OCI-LY3 (cell line): ENCODE measurements at regions not wholly inside any gene's neighbourhood (a gene's known extent, or its start where the extent isn't known, plus 50 kb on each side); places are given as distances from the start of the nearest gene placed in this dataset.

Experiments
- H2AFZ ChIP-seq: fragments of 200-600, 300-600 bp; shearing (Covaris generic); 2 replicates; pipeline ENCODE4 v1.6.0; 2014; ENCODE audit warnings: antibody characterized with exemption, low read depth, low read length
- H3K27ac ChIP-seq: fragments of 200-600, 300-600 bp; sonication (generic); 2 replicates; pipeline ENCODE4 v1.5.1; 2014; ENCODE audit warnings: mild to moderate bottlenecking, low read length, moderate library complexity, mixed read lengths
- H3K27me3 ChIP-seq: fragments of 200-600, 300-600 bp; sonication (generic); 2 replicates; pipeline ENCODE4 v1.6.1; 2014; ENCODE audit warnings: low read depth, low read length, mixed read lengths
- H3K36me3 ChIP-seq: fragments of 200-600, 300-600 bp; sonication (generic); replicated peaks from 2 replicates; pipeline ENCODE3; 2014; ENCODE audit warnings: low read depth, low read length, mixed read lengths
- H3K4me1 ChIP-seq: fragments of 300-600, 200-600 bp; sonication (generic); 2 replicates; pipeline ENCODE4 v1.6.1; 2014; ENCODE audit warnings: low read length, mixed read lengths
- H3K4me2 ChIP-seq: fragments of 200-600, 300-600 bp; sonication (generic); 2 replicates; pipeline ENCODE4 v1.6.1; 2014; ENCODE audit warnings: low read length, mixed read lengths
- H3K4me3 ChIP-seq: fragments of 300-600, 200-600 bp; sonication (generic); 2 replicates; pipeline ENCODE4 v1.5.1; 2014; ENCODE audit warnings: antibody characterized with exemption, mild to moderate bottlenecking, low read length, moderate library complexity
- H3K79me2 ChIP-seq: fragments of 300-600, 200-600 bp; shearing (Covaris generic); 2 replicates; pipeline ENCODE4 v1.6.1; 2014; ENCODE audit warnings: mild to moderate bottlenecking, low read length, mixed read lengths
- H3K9ac ChIP-seq: fragments of 300-600, 200-600 bp; shearing (Covaris generic); 2 replicates; pipeline ENCODE4 v1.6.0; 2014; ENCODE audit warnings: mild to moderate bottlenecking, low read length, moderate library complexity
- H3K9me3 ChIP-seq: fragments of 200-600, 300-600 bp; shearing (Covaris generic); 2 replicates; pipeline ENCODE4 v1.6.1; 2014; ENCODE audit warnings: low read length, mixed read lengths; ENCODE audit not compliant: insufficient read depth
- H4K20me1 ChIP-seq: fragments of 200-600, 300-600 bp; sonication (generic); 2 replicates; pipeline ENCODE4 v1.6.1; 2016; ENCODE audit warnings: low read length, mixed read lengths; ENCODE audit not compliant: insufficient read depth
- CTCF ChIP-seq: fragments of 200-600, 300-600 bp; sonication (generic); IDR thresholded peaks from 2 replicates; pipeline ENCODE4 v1.5.1; 2014; ENCODE audit warnings: antibody characterized with exemption, low read length, low read depth
- EZH2phosphoT487 ChIP-seq: fragments of 200-600 bp; shearing (Covaris generic); IDR thresholded peaks from 2 replicates; pipeline ENCODE4 v1.6.1; 2018; ENCODE audit warnings: antibody characterized with exemption, mixed run types, low read depth

- Histone ChIP-seq H3K79me2 (no peaks in the 10 kb centered on the region), H3K4me3 (no peak overlapping the region), H3K4me2 (no peak overlapping the region), H3K9ac (no peak overlapping the region), H3K27me3 (no peaks in the 10 kb centered on the region), H3K9me3 (no peaks in the 10 kb centered on the region), H2AFZ (no peak overlapping the region), H3K36me3 (no peaks in the 10 kb centered on the region), H4K20me1 (no peaks in the 10 kb centered on the region), H3K4me1 (no peaks in the 10 kb centered on the region), H3K27ac (no peak overlapping the region)
- no peak for TF ChIP-seq CTCF
- TF ChIP-seq EZH2phosphoT487 = no peak
These were observed 483.4 kb downstream of the ZNF608 start for GRCh38 chr5:124262991-124263571.

- Histone ChIP-seq H3K9ac (no peak overlapping the region), H2AFZ (no peak overlapping the region), H3K4me2 (no peak overlapping the region), H3K36me3 (no peaks in the 10 kb centered on the region), H3K27ac (no peak overlapping the region), H3K9me3 (no peaks in the 10 kb centered on the region), H3K79me2 (no peaks in the 10 kb centered on the region), H3K27me3 (no peaks in the 10 kb centered on the region), H3K4me3 (no peak overlapping the region), H3K4me1 (no peaks in the 10 kb centered on the region), H4K20me1 (no peaks in the 10 kb centered on the region)
- TF ChIP-seq CTCF (no peak), EZH2phosphoT487 (no peak)
These were observed 484.0 kb downstream of the ZNF608 start for GRCh38 chr5:124262470-124262869.

- no peak overlapping the region for H3K4me3 ChIP-seq
- TF ChIP-seq EZH2phosphoT487 (no peak), CTCF (no peak)
- no peak overlapping the region for H3K4me2 ChIP-seq
- no peaks in the 10 kb centered on the region for H4K20me1 ChIP-seq
- H3K4me1 ChIP-seq = no peaks in the 10 kb centered on the region
- no peaks in the 10 kb centered on the region for H3K27me3 ChIP-seq
- H2AFZ ChIP-seq = no peak overlapping the region
- no peak overlapping the region for H3K9ac ChIP-seq
- H3K36me3 ChIP-seq = no peaks in the 10 kb centered on the region
- H3K27ac ChIP-seq = no peak overlapping the region
- no peaks in the 10 kb centered on the region for H3K9me3 ChIP-seq
- H3K79me2 ChIP-seq = no peaks in the 10 kb centered on the region
These were observed 484.6 kb downstream of the ZNF608 start for GRCh38 chr5:124261848-124262247.

- no peak overlapping the region for H3K4me3 ChIP-seq
- no peak overlapping the region for H2AFZ ChIP-seq
- H3K27me3 ChIP-seq = no peaks in the 10 kb centered on the region
- H3K36me3 ChIP-seq = no peaks in the 10 kb centered on the region
- TF ChIP-seq CTCF (no peak), EZH2phosphoT487 (no peak)
- H3K27ac ChIP-seq = no peak overlapping the region
- no peaks in the 10 kb centered on the region for H3K4me1 ChIP-seq
- no peak overlapping the region for H3K4me2 ChIP-seq
- H3K9me3 ChIP-seq = no peaks in the 10 kb centered on the region
- H3K9ac ChIP-seq = no peak overlapping the region
- H4K20me1 ChIP-seq = no peaks in the 10 kb centered on the region
- H3K79me2 ChIP-seq = no peaks in the 10 kb centered on the region
These were observed 485.4 kb downstream of the ZNF608 start for GRCh38 chr5:124260921-124261515.
